IMR-90 (cell line): ENCODE measurements at regions not wholly inside any gene's neighbourhood (a gene's known extent, or its start where the extent isn't known, plus 50 kb on each side); places are given as distances from the start of the nearest gene placed in this dataset.
A peak's percentile ranks its signal among the peaks of the same experiment; 100 is the strongest.

Experiments used
- ATAC-seq: fragments of 200-7000 bp; cut with Tn5 transposase; 2 replicates; pipeline ENCODE4 v1.9.1; 2020; ENCODE audit warnings: low read depth, mild to moderate bottlenecking, moderate library complexity
- BruUV-seq: library from RNA; stranded (reverse); fragments of 400-500 nt; replicated peaks from 2 replicates; lab custom pipeline; 2021; lab: Mats Ljungman, UMichigan
- CTCF ChIA-PET: fragments of 300-600 bp; formaldehyde crosslinking; extraction: SDS; loops from one replicate; lab custom pipeline; 2021; ENCODE audit warnings: antibody characterized with exemption; lab: Yijun Ruan, JAX
- POLR2A ChIA-PET: fragments of 300-600 bp; sonication (Branson Sonifier 250); formaldehyde crosslinking; loops from one replicate; lab custom pipeline; 2022; ENCODE audit warnings: antibody characterized with exemption; ENCODE audit not compliant: unreplicated experiment; lab: Charles Lee
- DNase-seq: peaks from one replicate; pipeline ENCODE4 v3.0.0; 2013
- H2AFZ ChIP-seq: replicated peaks from 2 replicates; pipeline ENCODE3; 2013; ENCODE audit warnings: low read length, mild to moderate bottlenecking; ENCODE audit not compliant: poor library complexity
- H2AK5ac ChIP-seq: 2 replicates; pipeline ENCODE4 v1.6.1; 2013; ENCODE audit warnings: low read depth, low read length, inconsistent platforms
- H2AK9ac ChIP-seq: replicated peaks from 2 replicates; pipeline ENCODE3; 2013; ENCODE audit warnings: mild to moderate bottlenecking, low read depth, low read length, moderate library complexity; ENCODE audit not compliant: poor library complexity
- H2BK120ac ChIP-seq: 2 replicates; pipeline ENCODE4 v1.6.1; 2013; ENCODE audit warnings: low read depth, low read length, inconsistent platforms
- H2BK15ac ChIP-seq: 3 replicates; pipeline ENCODE4 v1.6.1; 2013; ENCODE audit warnings: low read depth, low read length, inconsistent platforms
- H2BK20ac ChIP-seq: 2 replicates; pipeline ENCODE4 v1.6.1; 2013; ENCODE audit warnings: low read depth, mild to moderate bottlenecking, inconsistent platforms, low read length, moderate library complexity
- H2BK5ac ChIP-seq: 2 replicates; pipeline ENCODE4 v1.6.1; 2013; ENCODE audit warnings: mild to moderate bottlenecking, low read depth, low read length, inconsistent platforms; ENCODE audit not compliant: poor library complexity, severe bottlenecking
- H3K14ac ChIP-seq: replicated peaks from 2 replicates; pipeline ENCODE4 v1.6.1; 2013; ENCODE audit warnings: low read depth, low read length, inconsistent platforms
- H3K18ac ChIP-seq: 2 replicates; pipeline ENCODE4 v1.6.1; 2013; ENCODE audit warnings: low read depth, low read length, control low read depth
- H3K23ac ChIP-seq: 2 replicates; pipeline ENCODE4 v1.6.1; 2013; ENCODE audit warnings: low read depth, low read length, inconsistent platforms
- H3K27ac ChIP-seq: 2 replicates; pipeline ENCODE4 v1.5.1; 2013; ENCODE audit warnings: mild to moderate bottlenecking, control low read depth, low read length; ENCODE audit not compliant: insufficient read depth
- H3K27me3 ChIP-seq: 2 replicates; pipeline ENCODE4 v1.6.1; 2013; ENCODE audit warnings: low read length; ENCODE audit not compliant: control insufficient read depth, insufficient read depth
- H3K36me3 ChIP-seq: 2 replicates; pipeline ENCODE4 v1.6.1; 2013; ENCODE audit warnings: low read length, mixed read lengths; ENCODE audit not compliant: control insufficient read depth, insufficient read depth
- H3K4ac ChIP-seq: 2 replicates; pipeline ENCODE4 v1.6.1; 2013; ENCODE audit warnings: low read depth, low read length, inconsistent platforms
- H3K4me1 ChIP-seq: 2 replicates; pipeline ENCODE4 v1.6.1; 2013; ENCODE audit warnings: low read length, mixed read lengths; ENCODE audit not compliant: control insufficient read depth, insufficient read depth
- H3K4me2 ChIP-seq: 2 replicates; pipeline ENCODE4 v1.6.1; 2013; ENCODE audit warnings: low read depth, mild to moderate bottlenecking, control low read depth, low read length, moderate library complexity
- H3K4me3 ChIP-seq: 2 replicates; pipeline ENCODE4 v1.5.1; 2013; ENCODE audit warnings: low read depth, mild to moderate bottlenecking, control low read depth, low read length, moderate library complexity; ENCODE audit not compliant: insufficient read depth
- H3K56ac ChIP-seq: 2 replicates; pipeline ENCODE4 v1.6.1; 2013; ENCODE audit warnings: low read length, inconsistent platforms; ENCODE audit not compliant: insufficient read depth; ENCODE audit errors: extremely low read depth
- H3K79me1 ChIP-seq, 2 experiments: 2 replicates each; pipeline ENCODE4 v1.6.1; 2013; ENCODE audit warnings: low read length in 2 of 2, inconsistent platforms in 1 of 2, low read depth in 1 of 2
- H3K9ac ChIP-seq: 2 replicates; pipeline ENCODE4 v1.6.1; 2013; ENCODE audit warnings: low read depth, low read length, control low read depth
- H3K9me1 ChIP-seq: 2 replicates; pipeline ENCODE4 v1.6.1; 2013; ENCODE audit warnings: low read length, inconsistent platforms; ENCODE audit not compliant: insufficient read depth
- H3K9me3 ChIP-seq: 2 replicates; pipeline ENCODE4 v1.6.1; 2013; ENCODE audit warnings: low read length; ENCODE audit not compliant: control insufficient read depth, insufficient read depth
- H4K20me1 ChIP-seq: 2 replicates; pipeline ENCODE4 v1.6.1; 2013; ENCODE audit warnings: low read length, inconsistent platforms; ENCODE audit not compliant: insufficient read depth
- H4K5ac ChIP-seq: 2 replicates; pipeline ENCODE4 v1.6.1; 2013; ENCODE audit warnings: mild to moderate bottlenecking, low read depth, low read length, control low read depth
- H4K8ac ChIP-seq, 2 experiments: 2 replicates each; pipeline ENCODE4 v1.6.1; 2013; ENCODE audit warnings: low read depth in 2 of 2, low read length in 2 of 2, control low read depth in 1 of 2, inconsistent platforms in 1 of 2
- H4K91ac ChIP-seq: 2 replicates; pipeline ENCODE4 v1.6.1; 2013; ENCODE audit warnings: low read depth, low read length, inconsistent platforms; ENCODE audit not compliant: insufficient read depth
- CHD1 ChIP-seq: IDR thresholded peaks from 2 replicates; pipeline ENCODE4 v1.6.1; 2012; ENCODE audit warnings: low read depth, low read length, improper control_type of control experiment
- FOS ChIP-seq: fragments of 150-350 bp; IDR thresholded peaks from 2 replicates; pipeline ENCODE4 v1.6.1; 2016; ENCODE audit warnings: low read depth, low read length
- MXI1 ChIP-seq: IDR thresholded peaks from 2 replicates; pipeline ENCODE4 v1.6.1; 2012; ENCODE audit warnings: low read depth, mild to moderate bottlenecking, low read length, moderate library complexity, borderline replicate concordance
- NFE2L2 ChIP-seq: fragments of 150-350 bp; IDR thresholded peaks from 2 replicates; pipeline ENCODE4 v1.6.1; 2016; ENCODE audit warnings: low read depth, mild to moderate bottlenecking, low read length
- RCOR1 ChIP-seq: IDR thresholded peaks from 2 replicates; pipeline ENCODE4 v1.6.1; 2012; ENCODE audit warnings: mild to moderate bottlenecking, low read length, improper control_type of control experiment; ENCODE audit not compliant: insufficient replicate concordance
- SMC3 ChIP-seq: fragments of 150-350 bp; IDR thresholded peaks from 2 replicates; pipeline ENCODE4 v1.6.1; 2016; ENCODE audit warnings: low read depth, mild to moderate bottlenecking, antibody characterized with exemption, low read length, moderate library complexity
- WGBS, 2 experiments: methylation state at CpG; one replicate each; pipeline versions ENCODE4 v1.1.5 to v1.1.7; 2013; ENCODE audit warnings: missing lambda C conversion rate in 2 of 2; ENCODE audit not compliant: insufficient read length in 1 of 2; ENCODE audit errors: extremely low coverage in 2 of 2; 5-methylcytosine and 5-hydroxymethylcytosine counted together
- dilution Hi-C: fragments of 300-500 bp; cut with HindIII; formaldehyde crosslinking; loops from one replicate; pipeline ENCODE4 v1.14.3; 2018; ENCODE audit warnings: low sequenced_read_pairs; ENCODE audit not compliant: unreplicated experiment
- in situ Hi-C: fragments of 300-500 bp; cut with MboI; formaldehyde crosslinking; loops from 3 replicates; pipeline ENCODE4 v1.14.3; 2019; ENCODE audit warnings: low sequenced_read_pairs, inconsistent platforms, mixed read lengths
- intact Hi-C: fragments of 100-400 bp; cut with micrococcal nuclease; formaldehyde crosslinking; loops from 2 replicates; pipeline ENCODE4 v1.10.0; 2022

- H2BK5ac ChIP-seq: no peak overlapping the region
- TF ChIP-seq MXI1 (no peak), SMC3 (no peak), RCOR1 (no peak), FOS (no peak), CHD1 (no peak), NFE2L2 (no peak)
- H4K8ac ChIP-seq: no peak overlapping the region
- no peak overlapping the region for H2BK120ac ChIP-seq
- H4K91ac ChIP-seq: no peak overlapping the region
- CTCF ChIA-PET: no interaction called here
- no peaks in the 10 kb centered on the region for H3K9me3 ChIP-seq
- no peak overlapping the region for H2BK15ac ChIP-seq
- no peaks in the 10 kb centered on the region for H3K79me1 ChIP-seq
- POLR2A ChIA-PET: no interaction called here
- no peaks in the 10 kb centered on the region; the same call in 1 of the 2 replicates for H3K27me3 ChIP-seq
- no peak overlapping the region for H4K5ac ChIP-seq
- no peak overlapping the region for H3K4me3 ChIP-seq
- no peak overlapping the region for H3K4ac ChIP-seq
- H3K9me1 ChIP-seq: no peaks in the 10 kb centered on the region
- no peaks in the 10 kb centered on the region for H4K20me1 ChIP-seq
- in situ Hi-C loops: no loop called here
- H3K4me1 ChIP-seq: no peaks in the 10 kb centered on the region
- H2AK5ac ChIP-seq: no peak overlapping the region
- H2BK20ac ChIP-seq: no peak overlapping the region
- H3K27ac ChIP-seq: no peak overlapping the region
- dilution Hi-C loops: no loop called here
- BruUV-seq: no TSS peak
- no peak overlapping the region for H3K14ac ChIP-seq
- no peak overlapping the region for H3K56ac ChIP-seq
- no peak overlapping the region for H3K18ac ChIP-seq
- intact Hi-C loops: no loop called here
- no peak overlapping the region for H2AK9ac ChIP-seq
- no peak overlapping the region for H3K4me2 ChIP-seq
- H3K23ac ChIP-seq: no peak overlapping the region
- no peak overlapping the region for H3K9ac ChIP-seq
- WGBS, 2 experiments: no CpG with 5 or more reads among the region's 2 CpGs
- H3K36me3 ChIP-seq: no peaks in the 10 kb centered on the region
- peak overlapping the region; percentile 7 for H2AFZ ChIP-seq
- DNase-seq (no peak), ATAC-seq (no peak)
These were observed 413.9 kb downstream of the GADD45G start for GRCh38 chr9:90018688-90019087.
